AG04450 (cell line): ENCODE measurements at regions not wholly inside any gene's neighbourhood (a gene's known extent, or its start where the extent isn't known, plus 50 kb on each side); places are given as distances from the start of the nearest gene placed in this dataset.

ENCODE experiments used
- CTCF ChIA-PET: fragments of 300-600, 350-600 bp; formaldehyde crosslinking; extraction: SDS; loops from one replicate; lab custom pipeline; 2022; ENCODE audit warnings: antibody characterized with exemption, inconsistent platforms; lab: Charles Lee
- POLR2A ChIA-PET: fragments of 350-600 bp; formaldehyde crosslinking; extraction: SDS; loops from one replicate; lab custom pipeline; 2021; ENCODE audit warnings: antibody characterized with exemption, inconsistent platforms; lab: Yijun Ruan, JAX
- DNase-seq: peaks from one replicate; pipeline ENCODE4 v3.0.0-alpha.2; 2011; ENCODE audit warnings: low read depth, low spot score
- H3K27ac ChIP-seq: one replicate; pipeline ENCODE4 v1.5.1; 2012; ENCODE audit warnings: low read depth, low read length, control low read depth
- H3K27me3 ChIP-seq: one replicate; pipeline ENCODE4 v1.6.0; 2012; ENCODE audit warnings: low read length; ENCODE audit not compliant: control insufficient read depth, insufficient read depth
- H3K4me3 ChIP-seq: 2 replicates; pipeline ENCODE4 v1.5.1; 2011; ENCODE audit warnings: mild to moderate bottlenecking, low read depth, low read length, control low read depth
- H3K9me3 ChIP-seq: 2 replicates; pipeline ENCODE4 v1.5.1; 2012; ENCODE audit warnings: low read length; ENCODE audit not compliant: control insufficient read depth, insufficient read depth
- TF ChIP-seq, protein P1 (sequence below): IDR thresholded peaks from 2 replicates; pipeline ENCODE4 v1.5.1; 2011; ENCODE audit warnings: low read depth, low read length, control low read depth, inconsistent platforms

GRCh38 chr11:15300341-15300740 is 185.6 kb downstream of the INSC start:
- H3K27ac ChIP-seq = no peak overlapping the region
- TF ChIP-seq, protein P1, sequence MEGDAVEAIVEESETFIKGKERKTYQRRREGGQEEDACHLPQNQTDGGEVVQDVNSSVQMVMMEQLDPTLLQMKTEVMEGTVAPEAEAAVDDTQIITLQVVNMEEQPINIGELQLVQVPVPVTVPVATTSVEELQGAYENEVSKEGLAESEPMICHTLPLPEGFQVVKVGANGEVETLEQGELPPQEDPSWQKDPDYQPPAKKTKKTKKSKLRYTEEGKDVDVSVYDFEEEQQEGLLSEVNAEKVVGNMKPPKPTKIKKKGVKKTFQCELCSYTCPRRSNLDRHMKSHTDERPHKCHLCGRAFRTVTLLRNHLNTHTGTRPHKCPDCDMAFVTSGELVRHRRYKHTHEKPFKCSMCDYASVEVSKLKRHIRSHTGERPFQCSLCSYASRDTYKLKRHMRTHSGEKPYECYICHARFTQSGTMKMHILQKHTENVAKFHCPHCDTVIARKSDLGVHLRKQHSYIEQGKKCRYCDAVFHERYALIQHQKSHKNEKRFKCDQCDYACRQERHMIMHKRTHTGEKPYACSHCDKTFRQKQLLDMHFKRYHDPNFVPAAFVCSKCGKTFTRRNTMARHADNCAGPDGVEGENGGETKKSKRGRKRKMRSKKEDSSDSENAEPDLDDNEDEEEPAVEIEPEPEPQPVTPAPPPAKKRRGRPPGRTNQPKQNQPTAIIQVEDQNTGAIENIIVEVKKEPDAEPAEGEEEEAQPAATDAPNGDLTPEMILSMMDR = no peak
- no peaks in the 10 kb centered on the region for H3K27me3 ChIP-seq
- no peak for DNase-seq
- H3K4me3 ChIP-seq = no peak overlapping the region
- ChIA-PET POLR2A (no interaction called here), CTCF (no interaction called here)
- no peaks in the 10 kb centered on the region for H3K9me3 ChIP-seq

DNA sequence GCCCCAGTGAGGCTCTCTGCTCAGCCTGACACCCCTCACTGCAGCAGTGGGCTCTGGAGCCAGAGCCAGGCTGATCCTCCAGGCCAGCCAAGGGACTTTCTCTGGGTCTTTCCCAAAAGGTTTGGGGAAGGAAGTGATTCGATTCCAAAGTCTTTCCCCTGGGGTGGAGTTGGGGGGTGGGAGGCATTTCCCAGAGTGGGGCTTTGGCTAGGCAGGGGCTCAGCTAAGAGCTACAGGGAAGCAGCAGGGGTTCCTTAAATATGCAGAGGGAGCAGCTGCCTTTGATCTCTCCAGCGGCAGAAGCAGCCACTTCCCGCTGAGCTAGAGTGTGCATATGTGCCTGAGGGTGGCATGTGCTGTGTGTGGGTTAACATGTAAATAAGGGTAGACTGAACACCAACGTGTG is 192.9 kb downstream of the INSC start:
- Histone ChIP-seq H3K27ac (no peak overlapping the region), H3K4me3 (no peak overlapping the region), H3K9me3 (no peaks in the 10 kb centered on the region), H3K27me3 (no peaks in the 10 kb centered on the region)
- CTCF ChIA-PET = no interaction called here
- DNase-seq = no peak
- TF ChIP-seq, protein P1 = no peak
- POLR2A ChIA-PET = no interaction called here

GRCh38 chr11:15308840-15309239 is 194.1 kb downstream of the INSC start:
- TF ChIP-seq, protein P1 = no peak
- POLR2A ChIA-PET = no interaction called here

GRCh38 chr11:15309296-15309695 is 194.6 kb downstream of the INSC start:
- CTCF ChIA-PET = no interaction called here
- no peak for DNase-seq
- no peak overlapping the region for H3K4me3 ChIP-seq
- TF ChIP-seq, protein P1 = no peak
- H3K27me3 ChIP-seq = no peaks in the 10 kb centered on the region
- POLR2A ChIA-PET = no interaction called here
- H3K9me3 ChIP-seq = no peaks in the 10 kb centered on the region
- no peak overlapping the region for H3K27ac ChIP-seq

More at GRCh38 chr11:15308840-15309239, 194.1 kb downstream of the INSC start:
- no peak overlapping the region for H3K4me3 ChIP-seq
- CTCF ChIA-PET = no interaction called here
- H3K9me3 ChIP-seq = no peaks in the 10 kb centered on the region
- no peak for DNase-seq
- H3K27ac ChIP-seq = no peak overlapping the region
- H3K27me3 ChIP-seq = no peaks in the 10 kb centered on the region

DNA sequence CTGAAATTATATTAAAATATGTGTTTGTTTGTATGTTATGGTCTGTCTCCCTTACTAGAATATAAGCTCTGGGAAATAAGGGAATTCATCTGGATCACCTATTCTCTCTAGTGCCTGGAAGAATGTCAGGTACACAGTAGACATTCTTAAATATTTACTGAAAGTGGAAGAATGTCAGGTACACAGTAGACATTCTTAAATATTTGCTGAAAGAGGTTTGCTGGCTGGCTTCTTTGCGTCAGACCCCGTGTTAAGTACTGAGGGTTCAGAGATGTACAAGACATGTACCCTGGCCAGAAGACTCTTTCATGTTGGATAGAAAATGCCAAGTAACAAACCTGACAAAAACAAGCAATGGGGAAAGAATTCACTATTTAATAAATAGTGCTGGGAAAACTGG is 199.1 kb downstream of the INSC start:
- Histone ChIP-seq H3K4me3 (no peak overlapping the region), H3K27ac (no peak overlapping the region), H3K9me3 (no peaks in the 10 kb centered on the region), H3K27me3 (no peaks in the 10 kb centered on the region)
- TF ChIP-seq, protein P1 = no peak
- no peak for DNase-seq
- ChIA-PET POLR2A (no interaction called here), CTCF (no interaction called here)
